Testis (tissue), 2 donors: ENCODE measurements at regions not wholly inside any gene's neighbourhood (a gene's known extent, or its start where the extent isn't known, plus 50 kb on each side); places are given as distances from the start of the nearest gene placed in this dataset.

Experiments used
- DNase-seq: peaks from one replicate; pipeline ENCODE4 v3.0.0-alpha.2; 2019
- H3K27ac ChIP-seq, 2 donors: fragments of 200-600 bp; sonication (generic); one replicate each; pipeline ENCODE4 v1.5.1; 2019
- H3K27me3 ChIP-seq: fragments of 200-600 bp; sonication (generic); one replicate; pipeline ENCODE4 v1.5.1; 2019
- H3K36me3 ChIP-seq: fragments of 200-600 bp; sonication (generic); one replicate; pipeline ENCODE4 v1.5.1; 2017; ENCODE audit warnings: low read depth; ENCODE audit errors: missing control alignments
- H3K4me1 ChIP-seq: fragments of 200-600 bp; sonication (generic); one replicate; pipeline ENCODE4 v1.5.1; 2019
- H3K4me3 ChIP-seq, 2 donors: fragments of 200-600 bp; sonication (generic); one replicate each; pipeline ENCODE4 v1.5.1; 2017 to 2019
- H3K9me3 ChIP-seq: fragments of 200-600 bp; sonication (generic); one replicate; pipeline ENCODE4 v1.5.1; 2017
- POLR2A ChIP-seq: fragments of 450-650 bp; IDR thresholded peaks from one replicate; pipeline ENCODE4 v1.6.1; 2017; ENCODE audit warnings: antibody characterized with exemption, mild to moderate bottlenecking, moderate library complexity
- WGBS, 2 donors: methylation state at CpG; one replicate each; pipeline ENCODE4 v1.1.5; 2018; 5-methylcytosine and 5-hydroxymethylcytosine counted together
- intact Hi-C: fragments of 100-400 bp; cut with DNase I; formaldehyde crosslinking; loops from one replicate; pipeline ENCODE4 v1.15.1; 2023; ENCODE audit warnings: low total_unique reads
- TF ChIP-seq, protein P1 (sequence below), 3 experiments: fragments of 450-650 bp in 2 of 3; fragments of 200-600 bp in 1 of 3; sonication (generic) in 1 of 3; IDR thresholded peaks; one replicate each; pipeline ENCODE4 v1.5.1; 2016 to 2019; ENCODE audit warnings: antibody characterized with exemption in 3 of 3, mild to moderate bottlenecking in 2 of 3, moderate library complexity in 1 of 3

- Histone ChIP-seq H3K27me3 (no peaks in the 10 kb centered on the region), H3K27ac (no peak overlapping the region), H3K4me3 (no peak overlapping the region), H3K36me3 (no peaks in the 10 kb centered on the region), H3K4me1 (no peaks in the 10 kb centered on the region), H3K9me3 (no peaks in the 10 kb centered on the region)
- TF ChIP-seq, protein P1, sequence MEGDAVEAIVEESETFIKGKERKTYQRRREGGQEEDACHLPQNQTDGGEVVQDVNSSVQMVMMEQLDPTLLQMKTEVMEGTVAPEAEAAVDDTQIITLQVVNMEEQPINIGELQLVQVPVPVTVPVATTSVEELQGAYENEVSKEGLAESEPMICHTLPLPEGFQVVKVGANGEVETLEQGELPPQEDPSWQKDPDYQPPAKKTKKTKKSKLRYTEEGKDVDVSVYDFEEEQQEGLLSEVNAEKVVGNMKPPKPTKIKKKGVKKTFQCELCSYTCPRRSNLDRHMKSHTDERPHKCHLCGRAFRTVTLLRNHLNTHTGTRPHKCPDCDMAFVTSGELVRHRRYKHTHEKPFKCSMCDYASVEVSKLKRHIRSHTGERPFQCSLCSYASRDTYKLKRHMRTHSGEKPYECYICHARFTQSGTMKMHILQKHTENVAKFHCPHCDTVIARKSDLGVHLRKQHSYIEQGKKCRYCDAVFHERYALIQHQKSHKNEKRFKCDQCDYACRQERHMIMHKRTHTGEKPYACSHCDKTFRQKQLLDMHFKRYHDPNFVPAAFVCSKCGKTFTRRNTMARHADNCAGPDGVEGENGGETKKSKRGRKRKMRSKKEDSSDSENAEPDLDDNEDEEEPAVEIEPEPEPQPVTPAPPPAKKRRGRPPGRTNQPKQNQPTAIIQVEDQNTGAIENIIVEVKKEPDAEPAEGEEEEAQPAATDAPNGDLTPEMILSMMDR (IDR thresholded peaks at IDR 0.05), result no peak
- intact Hi-C loops, result no loop called here
- DNase-seq, result no peak
Observed at GRCh38 chr5:10173716-10174115, 76.0 kb downstream of the ATPSCKMT start.

DNA sequence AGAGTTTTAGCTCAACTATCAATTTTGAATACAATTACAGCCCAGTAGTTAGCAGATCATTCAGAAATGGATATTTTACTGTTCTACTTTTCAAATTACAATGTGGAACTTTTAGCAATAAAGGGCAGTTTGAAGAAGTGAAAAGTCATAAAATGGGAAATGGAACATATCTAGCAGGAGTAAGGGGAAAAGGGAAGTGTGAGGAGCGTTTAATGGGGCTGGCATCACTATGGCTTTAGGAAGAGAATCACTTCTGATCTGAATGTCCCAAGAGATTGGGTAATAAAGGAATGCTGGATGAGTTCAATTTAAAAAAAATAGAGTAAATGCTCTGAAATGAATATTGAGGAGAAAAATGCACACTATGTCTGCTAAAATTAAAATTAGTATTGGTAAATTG, 77.4 kb downstream of the ATPSCKMT start:
- no peak for DNase-seq
- TF ChIP-seq, protein P1 (IDR thresholded peaks at IDR 0.05), result no peak
- no peak for TF ChIP-seq POLR2A
- intact Hi-C loops, result no loop called here
- H3K4me1 ChIP-seq, result no peaks in the 10 kb centered on the region
- no peaks in the 10 kb centered on the region for H3K9me3 ChIP-seq
- H3K36me3 ChIP-seq, result no peaks in the 10 kb centered on the region
- no peak overlapping the region for H3K27ac ChIP-seq
- no peaks in the 10 kb centered on the region for H3K27me3 ChIP-seq
- H3K4me3 ChIP-seq, result no peak overlapping the region
- 61 to 84% methylated on average over 1 of the region's 1 CpG for WGBS, 2 donors

DNA sequence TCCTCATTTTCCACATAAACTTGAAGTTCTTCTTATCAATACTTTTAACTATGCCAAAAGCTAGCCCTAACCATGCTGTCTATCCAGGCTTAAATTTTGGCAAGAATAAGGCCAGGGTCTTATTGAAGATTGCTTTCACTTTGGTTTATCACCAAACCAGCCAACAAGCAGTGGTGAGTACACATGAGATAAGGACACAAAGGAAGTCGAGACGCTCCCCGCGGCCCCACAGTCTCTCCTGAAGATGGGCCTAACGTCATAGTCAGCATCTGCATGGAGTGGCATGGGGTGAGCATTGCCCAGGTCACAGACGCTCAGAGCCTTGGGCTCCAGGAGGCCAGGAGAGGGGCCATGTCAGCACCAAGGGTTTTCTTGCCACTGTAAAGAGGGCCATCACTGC, 80.3 kb downstream of the ATPSCKMT start:
- DNase-seq, result no peak
- no peaks in the 10 kb centered on the region for H3K9me3 ChIP-seq
- no peaks in the 10 kb centered on the region for H3K4me1 ChIP-seq
- no peak overlapping the region for H3K27ac ChIP-seq
- 87 to 91% methylated on average over 6 of the region's 6 CpGs for WGBS, 2 donors
- intact Hi-C loops, result no loop called here
- H3K36me3 ChIP-seq, result no peaks in the 10 kb centered on the region
- H3K4me3 ChIP-seq, result no peak overlapping the region
- TF ChIP-seq, protein P1 (IDR thresholded peaks at IDR 0.05), result no peak
- TF ChIP-seq POLR2A, result no peak
- H3K27me3 ChIP-seq, result no peaks in the 10 kb centered on the region

DNA sequence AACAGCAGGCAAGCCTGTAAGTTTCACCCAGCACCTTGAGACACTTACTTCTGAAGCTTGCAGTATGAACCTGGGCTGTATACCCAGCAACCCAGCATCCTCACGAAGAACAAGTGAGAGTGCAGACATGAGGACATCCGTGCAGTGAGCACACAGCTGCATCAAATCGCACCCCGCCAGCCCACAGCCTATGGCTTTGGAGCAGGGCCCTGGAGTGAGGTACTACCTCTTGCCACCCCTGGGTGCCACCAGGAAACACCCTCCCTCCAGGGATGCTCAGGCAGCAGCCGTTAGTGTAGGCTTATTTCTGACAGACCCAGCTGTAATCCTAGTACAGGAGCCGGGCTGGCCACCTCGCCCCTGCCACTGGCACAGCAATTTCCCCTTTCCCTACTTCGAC, 81.4 kb downstream of the ATPSCKMT start:
- no peak for DNase-seq
- WGBS, 2 donors, result 73 to 83% methylated on average over 4 to 8 of the region's 8 CpGs
- H3K4me1 ChIP-seq, result no peaks in the 10 kb centered on the region
- no peak overlapping the region for H3K4me3 ChIP-seq
- no peaks in the 10 kb centered on the region for H3K9me3 ChIP-seq
- H3K27ac ChIP-seq, result no peak overlapping the region
- TF ChIP-seq, protein P1 (IDR thresholded peaks at IDR 0.05), result no peak
- TF ChIP-seq POLR2A, result no peak
- H3K36me3 ChIP-seq, result no peaks in the 10 kb centered on the region
- intact Hi-C loops, result no loop called here
- no peaks in the 10 kb centered on the region for H3K27me3 ChIP-seq

GRCh38 chr5:10167806-10168205, 81.9 kb downstream of the ATPSCKMT start:
- intact Hi-C loops, result no loop called here
- 100% methylated on average over 1 of the region's 1 CpG for WGBS, 2 donors
- H3K4me3 ChIP-seq, result no peak overlapping the region
- no peaks in the 10 kb centered on the region for H3K4me1 ChIP-seq
- H3K9me3 ChIP-seq, result no peaks in the 10 kb centered on the region
- H3K36me3 ChIP-seq, result no peaks in the 10 kb centered on the region
- no peak for TF ChIP-seq POLR2A
- TF ChIP-seq, protein P1 (IDR thresholded peaks at IDR 0.05), result no peak
- no peak overlapping the region for H3K27ac ChIP-seq
- DNase-seq, result no peak
- no peaks in the 10 kb centered on the region for H3K27me3 ChIP-seq
